Right atrium auricular region (tissue), 2 donors: ENCODE measurements at regions not wholly inside any gene's neighbourhood (a gene's known extent, or its start where the extent isn't known, plus 50 kb on each side); places are given as distances from the start of the nearest gene placed in this dataset.

Experiments used
- DNase-seq: peaks from one replicate; pipeline ENCODE4 v3.0.0-alpha.2; 2019; ENCODE audit warnings: low spot score
- H3K27ac ChIP-seq, 2 donors: fragments of 200-600 bp; sonication (generic); 1 replicate in 1 of 2; 2 replicates in 1 of 2; pipeline ENCODE4 v1.5.1; 2016 to 2019
- H3K27me3 ChIP-seq, 2 donors: fragments of 200-600 bp; sonication (generic); one replicate each; pipeline versions ENCODE4 v1.5.1 to v1.6.0; 2017 to 2019
- H3K36me3 ChIP-seq: fragments of 200-600 bp; sonication (generic); one replicate; pipeline ENCODE4 v1.5.1; 2016
- H3K4me1 ChIP-seq, 2 donors: fragments of 200-600 bp; sonication (generic); one replicate each; pipeline versions ENCODE4 v1.5.1 to v1.6.0; 2017 to 2019
- H3K4me3 ChIP-seq, 2 donors: fragments of 200-600 bp; sonication (generic); 1 replicate in 1 of 2; 2 replicates in 1 of 2; pipeline ENCODE4 v1.5.1; 2017 to 2019; ENCODE audit warnings: mild to moderate bottlenecking in 1 of 2, moderate library complexity in 1 of 2
- H3K9me3 ChIP-seq, 2 donors: fragments of 200-600 bp; sonication (generic); one replicate each; pipeline ENCODE4 v1.5.1; 2019
- CTCF ChIP-seq, 2 donors: fragments of 200-600 bp; sonication (generic); IDR thresholded peaks; one replicate each; pipeline ENCODE4 v1.5.1; 2019; ENCODE audit warnings: antibody characterized with exemption in 2 of 2

GRCh38 chr4:66613591-66613990 lies 931.7 kb downstream of the CENPC start:
- no peak for TF ChIP-seq CTCF (IDR thresholded peaks at IDR 0.05)
- no peak for DNase-seq
- Histone ChIP-seq H3K36me3 (no peaks in the 10 kb centered on the region), H3K27me3 (no peaks in the 10 kb centered on the region), H3K4me1 (no peaks in the 10 kb centered on the region), H3K9me3 (peaks cover 0 to 24% of the 10 kb centered on the region in 2 donors), H3K4me3 (no peak overlapping the region), H3K27ac (no peak overlapping the region)

- Histone ChIP-seq H3K36me3 (no peaks in the 10 kb centered on the region), H3K27ac (no peak overlapping the region), H3K27me3 (no peaks in the 10 kb centered on the region), H3K9me3 (peaks cover 0 to 9% of the 10 kb centered on the region in 2 donors), H3K4me3 (no peak overlapping the region), H3K4me1 (no peaks in the 10 kb centered on the region)
- no peak for TF ChIP-seq CTCF (IDR thresholded peaks at IDR 0.05)
- DNase-seq, result no peak
Measured at GRCh38 chr4:66609014-66609413, 936.3 kb downstream of the CENPC start.

- Histone ChIP-seq H3K27ac (no peak overlapping the region), H3K4me3 (no peak overlapping the region), H3K9me3 (no peaks in the 10 kb centered on the region), H3K36me3 (no peaks in the 10 kb centered on the region), H3K4me1 (no peaks in the 10 kb centered on the region), H3K27me3 (no peaks in the 10 kb centered on the region)
- no peak for TF ChIP-seq CTCF (IDR thresholded peaks at IDR 0.05)
- DNase-seq, result no peak
Measured at GRCh38 chr4:66606908-66607307, 936.6 kb upstream of the EPHA5 start.

- no peak for DNase-seq
- Histone ChIP-seq H3K4me3 (no peak overlapping the region), H3K36me3 (no peaks in the 10 kb centered on the region), H3K27ac (no peak overlapping the region), H3K4me1 (no peaks in the 10 kb centered on the region), H3K9me3 (no peaks in the 10 kb centered on the region), H3K27me3 (no peaks in the 10 kb centered on the region)
- TF ChIP-seq CTCF (IDR thresholded peaks at IDR 0.05), result no peak
Measured at GRCh38 chr4:66606215-66606614, 935.9 kb upstream of the EPHA5 start.

GRCh38 chr4:66604192-66604591 lies 933.9 kb upstream of the EPHA5 start:
- Histone ChIP-seq H3K27ac (no peak overlapping the region), H3K4me1 (no peaks in the 10 kb centered on the region), H3K4me3 (no peak overlapping the region), H3K9me3 (no peaks in the 10 kb centered on the region), H3K36me3 (no peaks in the 10 kb centered on the region), H3K27me3 (no peaks in the 10 kb centered on the region)
- DNase-seq, result no peak
- no peak for TF ChIP-seq CTCF (IDR thresholded peaks at IDR 0.05)

GRCh38 chr4:66602622-66603021 lies 932.3 kb upstream of the EPHA5 start:
- no peak for DNase-seq
- no peak overlapping the region for H3K4me3 ChIP-seq
- H3K27ac ChIP-seq, result no peak overlapping the region
- no peaks in the 10 kb centered on the region for H3K9me3 ChIP-seq
- H3K27me3 ChIP-seq, result no peaks in the 10 kb centered on the region
- no peaks in the 10 kb centered on the region for H3K4me1 ChIP-seq
- TF ChIP-seq CTCF (IDR thresholded peaks at IDR 0.05), result no peak
- no peaks in the 10 kb centered on the region for H3K36me3 ChIP-seq
